ENCODE measurements at regions not wholly inside any gene's neighbourhood (a gene's known extent, or its start where the extent isn't known, plus 50 kb on each side); places are given as distances from the start of the nearest gene placed in this dataset.
"Not testable (repeated sequence)": the region's sequence is repeated elsewhere in the genome, so short reads cannot be mapped to it uniquely, and the experiment has no call there.

- Mint-ChIP-seq H3K9me3 (no peaks in the 10 kb centered on the region), H3K4me3 (no peak overlapping the region), H3K4me1 (no peaks in the 10 kb centered on the region), H3K36me3 (ENCODE audit: low read depth) (peaks cover 90% of the 10 kb centered on the region), H3K27ac (no peak overlapping the region), H3K27me3 (no peaks in the 10 kb centered on the region)
- ATAC-seq (no peak), DNase-seq (no peak)
Measured at GRCh38 chr9:92242260-92243136, 51.0 kb downstream of the IARS1 start.

GRCh38 chr9:92236915-92237314 lies 56.6 kb downstream of the IARS1 start:
- Mint-ChIP-seq H3K36me3 (ENCODE audit: low read depth) (peaks cover 86% of the 10 kb centered on the region), H3K27ac (no peak overlapping the region), H3K4me1 (no peaks in the 10 kb centered on the region), H3K27me3 (no peaks in the 10 kb centered on the region), H3K4me3 (no peak overlapping the region), H3K9me3 (no peaks in the 10 kb centered on the region)
- DNase-seq (no peak), ATAC-seq (no peak)

- no peak overlapping the region for H3K27ac Mint-ChIP-seq
Measured at GRCh38 chr9:92236465-92236864, 57.0 kb downstream of the IARS1 start.

DNA sequence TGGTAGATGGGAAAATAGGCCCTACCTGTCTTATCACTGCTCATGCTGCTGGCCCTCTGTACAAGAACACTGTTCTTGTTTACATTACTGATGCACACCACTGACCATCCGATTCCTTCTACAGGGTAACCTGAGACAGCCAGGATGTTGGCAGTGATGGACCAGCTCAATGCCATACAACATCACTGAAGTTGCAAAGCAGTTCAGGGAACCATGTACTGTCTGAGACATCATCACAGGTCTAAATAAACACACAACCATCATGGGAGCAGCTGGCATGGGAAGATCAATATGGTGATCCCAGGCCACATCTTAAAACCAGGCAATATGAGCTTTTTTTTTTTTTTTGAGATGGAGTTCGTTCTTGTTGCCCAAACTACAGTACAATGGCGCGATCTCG lies 59.0 kb downstream of the IARS1 start:
- Mint-ChIP-seq H3K4me1 (no peaks in the 10 kb centered on the region), H3K4me3 (no peak overlapping the region), H3K36me3 (ENCODE audit: low read depth) (peaks cover 82% of the 10 kb centered on the region), H3K9me3 (no peaks in the 10 kb centered on the region), H3K27ac (no peak overlapping the region), H3K27me3 (no peaks in the 10 kb centered on the region)
- ATAC-seq: no peak
- no peak for DNase-seq

More at GRCh38 chr9:92236465-92236864, 57.0 kb downstream of the IARS1 start:
- ATAC-seq (no peak), DNase-seq (no peak)
- no peaks in the 10 kb centered on the region for H3K27me3 Mint-ChIP-seq
- H3K4me3 Mint-ChIP-seq: no peak overlapping the region
- H3K9me3 Mint-ChIP-seq: no peaks in the 10 kb centered on the region
- peaks cover 85% of the 10 kb centered on the region for H3K36me3 Mint-ChIP-seq (ENCODE audit: low read depth)
- no peaks in the 10 kb centered on the region for H3K4me1 Mint-ChIP-seq

DNA sequence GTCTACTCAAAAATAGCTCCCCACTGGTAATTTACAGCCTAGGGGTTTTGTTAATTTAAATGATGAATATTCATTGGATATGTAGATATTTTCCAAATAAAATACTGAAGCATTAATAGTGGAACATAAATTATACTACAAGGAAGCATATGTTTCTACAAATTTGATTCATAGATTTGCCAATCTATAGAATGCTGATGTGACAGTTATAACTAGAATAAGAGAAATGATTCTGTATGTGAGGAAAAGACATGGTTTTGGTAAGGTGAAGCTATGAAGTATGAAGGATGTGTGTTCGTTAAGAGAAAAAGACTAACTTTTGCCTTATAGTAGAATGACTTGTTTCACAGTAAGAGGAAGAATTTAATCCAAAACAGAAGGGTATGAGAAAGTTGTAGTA lies 61.3 kb downstream of the IARS1 start:
- DNase-seq (no peak), ATAC-seq (no peak)
- Mint-ChIP-seq H3K9me3 (no peaks in the 10 kb centered on the region), H3K27ac (no peak overlapping the region), H3K4me1 (no peaks in the 10 kb centered on the region), H3K36me3 (ENCODE audit: low read depth) (peaks cover 78% of the 10 kb centered on the region), H3K4me3 (no peak overlapping the region), H3K27me3 (no peaks in the 10 kb centered on the region)

DNA sequence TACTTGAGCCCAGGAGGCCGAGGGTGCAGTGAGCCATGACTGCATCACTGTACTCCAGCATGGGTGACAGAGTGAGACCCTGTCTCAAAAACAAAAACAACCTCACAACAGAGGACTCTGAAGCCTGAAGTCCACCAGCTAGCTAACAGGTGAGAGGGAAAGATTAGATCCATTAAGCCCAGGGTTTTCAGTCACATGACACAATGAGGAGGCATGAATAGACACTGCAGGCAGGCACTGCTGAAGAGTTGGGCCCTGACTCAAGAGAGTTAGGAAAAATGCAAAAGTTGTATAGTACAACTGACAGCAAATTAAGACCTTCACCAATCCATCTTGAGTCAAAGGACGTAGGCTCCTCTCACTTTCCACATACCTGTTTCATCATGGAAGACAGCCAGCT lies 64.9 kb downstream of the IARS1 start:
- peaks cover 74% of the 10 kb centered on the region for H3K36me3 Mint-ChIP-seq (ENCODE audit: low read depth)
- H3K27ac Mint-ChIP-seq: no peak overlapping the region
- no peaks in the 10 kb centered on the region for H3K4me1 Mint-ChIP-seq
- no peaks in the 10 kb centered on the region for H3K27me3 Mint-ChIP-seq
- H3K4me3 Mint-ChIP-seq: no peak overlapping the region
- ATAC-seq (no peak), DNase-seq (no peak)
- no peaks in the 10 kb centered on the region for H3K9me3 Mint-ChIP-seq

- DNase-seq: no peak
- ATAC-seq: no peak
- Mint-ChIP-seq H3K4me1 (no peaks in the 10 kb centered on the region), H3K9me3 (peaks cover 9% of the 10 kb centered on the region), H3K36me3 (ENCODE audit: low read depth) (peaks cover 69% of the 10 kb centered on the region), H3K4me3 (no peak overlapping the region), H3K27ac (no peak overlapping the region), H3K27me3 (no peaks in the 10 kb centered on the region)
Measured at GRCh38 chr9:92224177-92224576, 69.3 kb downstream of the IARS1 start.

GRCh38 chr9:92223758-92224157 lies 69.7 kb downstream of the IARS1 start:
- DNase-seq (no peak), ATAC-seq (no peak)
- no peaks in the 10 kb centered on the region for H3K4me1 Mint-ChIP-seq
- H3K27me3 Mint-ChIP-seq: no peaks in the 10 kb centered on the region
- peaks cover 67% of the 10 kb centered on the region for H3K36me3 Mint-ChIP-seq (ENCODE audit: low read depth)
- no peak overlapping the region for H3K4me3 Mint-ChIP-seq
- peaks cover 9% of the 10 kb centered on the region for H3K9me3 Mint-ChIP-seq
- H3K27ac Mint-ChIP-seq: no peak overlapping the region

- Mint-ChIP-seq H3K27me3 (no peaks in the 10 kb centered on the region), H3K27ac (no peak overlapping the region)
- no peak for ATAC-seq
Measured at GRCh38 chr9:92208693-92209524, 84.6 kb downstream of the IARS1 start.

GRCh38 chr9:92206488-92206887 lies 87.0 kb downstream of the IARS1 start:
- DNase-seq (no peak), ATAC-seq (peak; percentile 55)
- no peak overlapping the region for H3K4me3 Mint-ChIP-seq
- no peak overlapping the region for H3K27ac Mint-ChIP-seq
- no peaks in the 10 kb centered on the region for H3K27me3 Mint-ChIP-seq
- H3K9me3 Mint-ChIP-seq: no peaks in the 10 kb centered on the region
- no peaks in the 10 kb centered on the region for H3K4me1 Mint-ChIP-seq
- peaks cover 44% of the 10 kb centered on the region for H3K36me3 Mint-ChIP-seq (ENCODE audit: low read depth)

More at GRCh38 chr9:92208693-92209524, 84.6 kb downstream of the IARS1 start:
- no peaks in the 10 kb centered on the region for H3K4me1 Mint-ChIP-seq
- H3K9me3 Mint-ChIP-seq: no peaks in the 10 kb centered on the region
- DNase-seq: no peak
- no peak overlapping the region for H3K4me3 Mint-ChIP-seq
- peaks cover 66% of the 10 kb centered on the region for H3K36me3 Mint-ChIP-seq (ENCODE audit: low read depth)

- H3K27ac Mint-ChIP-seq, DNase-seq, H3K27me3 Mint-ChIP-seq, H3K4me1 Mint-ChIP-seq, H3K9me3 Mint-ChIP-seq, ATAC-seq, H3K4me3 Mint-ChIP-seq: not testable (repeated sequence)
- H3K36me3 Mint-ChIP-seq (ENCODE audit: low read depth): peaks cover 18% of the 10 kb centered on the region
Measured at GRCh38 chr9:92203887-92204286, 88.7 kb upstream of the SPTLC1 start.

DNA sequence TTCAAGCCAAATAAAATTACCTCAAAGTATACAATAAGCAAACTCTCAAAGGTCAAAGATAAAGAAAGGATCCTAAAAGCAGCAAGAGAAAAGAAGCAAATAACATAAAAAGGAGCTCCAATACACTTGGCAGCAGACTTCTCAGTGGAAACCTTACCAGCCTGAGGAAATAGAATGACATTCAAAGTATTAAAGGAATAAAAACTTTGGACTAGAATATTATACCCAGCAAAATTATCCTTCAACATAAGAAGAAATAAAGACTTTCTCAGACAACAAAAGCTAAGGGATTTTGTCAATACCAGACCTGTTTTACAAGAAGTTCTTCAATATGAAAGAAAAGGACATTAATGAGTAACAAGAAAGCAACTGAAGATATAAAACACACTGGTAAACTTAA lies 83.0 kb upstream of the SPTLC1 start:
- not testable (repeated sequence) for H3K4me1 Mint-ChIP-seq; H3K36me3 Mint-ChIP-seq (ENCODE audit: low read depth); ATAC-seq; DNase-seq; H3K4me3 Mint-ChIP-seq; H3K27ac Mint-ChIP-seq
- peaks cover 15% of the 10 kb centered on the region for H3K9me3 Mint-ChIP-seq
- peaks cover 15% of the 10 kb centered on the region for H3K27me3 Mint-ChIP-seq

DNA sequence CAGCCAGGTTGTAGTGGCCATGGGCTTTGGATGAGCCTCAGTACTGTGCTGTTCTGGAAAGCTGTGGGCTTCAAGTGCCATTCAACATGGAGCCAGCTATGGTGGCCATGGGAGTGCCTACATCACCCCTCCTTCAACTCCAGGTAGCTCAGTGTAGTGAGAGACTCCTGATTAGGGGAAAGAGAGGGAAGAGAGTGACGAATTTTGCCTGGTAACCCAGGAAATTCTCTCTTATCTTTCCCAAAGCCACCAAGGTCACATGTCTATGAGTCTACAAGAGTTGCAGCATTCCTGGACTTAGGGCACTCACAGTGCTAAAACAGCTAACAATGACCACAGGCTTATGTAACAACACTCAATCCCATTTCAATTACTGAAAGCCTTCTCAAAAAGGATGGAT lies 81.7 kb upstream of the SPTLC1 start:
- no peaks in the 10 kb centered on the region for H3K4me1 Mint-ChIP-seq
- H3K9me3 Mint-ChIP-seq: peaks cover 15% of the 10 kb centered on the region
- H3K4me3 Mint-ChIP-seq: no peak overlapping the region
- peaks cover 4% of the 10 kb centered on the region for H3K36me3 Mint-ChIP-seq (ENCODE audit: low read depth)
- H3K27ac Mint-ChIP-seq: no peak overlapping the region
- no peak for DNase-seq
- no peak for ATAC-seq
- H3K27me3 Mint-ChIP-seq: peaks cover 15% of the 10 kb centered on the region

- Mint-ChIP-seq H3K27me3 (peaks cover 15% of the 10 kb centered on the region), H3K27ac (no peak overlapping the region), H3K4me3 (no peak overlapping the region), H3K36me3 (ENCODE audit: low read depth) (peaks cover 4% of the 10 kb centered on the region), H3K4me1 (no peaks in the 10 kb centered on the region), H3K9me3 (peaks cover 15% of the 10 kb centered on the region)
- DNase-seq (no peak), ATAC-seq (no peak)
Measured at GRCh38 chr9:92196400-92196799, 81.2 kb upstream of the SPTLC1 start.

DNA sequence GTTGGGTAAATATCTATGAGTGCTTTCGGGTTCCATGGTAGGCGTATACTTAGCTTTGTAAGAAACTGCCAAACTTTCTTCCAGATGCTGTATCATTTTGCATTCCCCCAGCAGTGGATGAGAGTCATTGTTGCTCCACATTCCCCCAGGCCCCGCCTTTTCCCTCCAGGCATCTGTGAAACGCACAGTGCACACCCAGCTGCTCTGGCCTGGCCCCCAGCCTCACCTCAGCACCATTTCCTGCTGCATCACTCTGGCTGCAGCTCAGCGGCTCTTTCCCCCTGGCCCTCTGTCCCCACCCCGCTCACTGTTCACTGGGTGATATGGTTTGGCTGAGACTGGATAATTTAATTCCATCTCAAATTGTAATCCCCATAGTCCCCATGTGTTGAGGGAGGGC lies 76.6 kb upstream of the SPTLC1 start:
- no peaks in the 10 kb centered on the region for H3K36me3 Mint-ChIP-seq (ENCODE audit: low read depth)
- DNase-seq (no peak), ATAC-seq (no peak)
- no peak overlapping the region for H3K4me3 Mint-ChIP-seq
- H3K4me1 Mint-ChIP-seq: no peaks in the 10 kb centered on the region
- H3K9me3 Mint-ChIP-seq: peaks cover 6% of the 10 kb centered on the region
- H3K27me3 Mint-ChIP-seq: peaks cover 9% of the 10 kb centered on the region
- H3K27ac Mint-ChIP-seq: no peak overlapping the region
